ENCODE measurements at regions not wholly inside any gene's neighbourhood (a gene's known extent, or its start where the extent isn't known, plus 50 kb on each side); places are given as distances from the start of the nearest gene placed in this dataset.

- no peak for TF ChIP-seq POLR2AphosphoS5 (IDR thresholded peaks at IDR 0.05; ENCODE audit: low read depth, low read length)
- no peak for TF ChIP-seq TAF1 (IDR thresholded peaks at IDR 0.05; ENCODE audit: borderline replicate concordance, low read depth, low read length)
Observed at GRCh38 chr6:63471654-63472053, 100.6 kb upstream of the LOC128125822 start.
